Thyroid gland (tissue), 4 donors: ENCODE measurements at regions not wholly inside any gene's neighbourhood (a gene's known extent, or its start where the extent isn't known, plus 50 kb on each side); places are given as distances from the start of the nearest gene placed in this dataset.

Source experiments
- CTCF ChIP-seq, 6 experiments: fragments of 200-600 bp in 3 of 6; fragments of 450-650 bp in 3 of 6; sonication (generic) in 3 of 6; IDR thresholded peaks; one replicate each; pipeline ENCODE4 v1.5.1; 2016 to 2019; ENCODE audit warnings: antibody characterized with exemption in 6 of 6, mild to moderate bottlenecking in 2 of 6, inconsistent platforms in 1 of 6, moderate library complexity in 1 of 6
- POLR2A ChIP-seq, 2 donors: fragments of 450-650 bp; IDR thresholded peaks; one replicate each; pipeline ENCODE4 v1.6.1; 2017; ENCODE audit warnings: antibody characterized with exemption in 2 of 2, mild to moderate bottlenecking in 2 of 2, moderate library complexity in 1 of 2

GRCh38 chr13:80074143-80074752, 266.7 kb downstream of the SPRY2 start:
- TF ChIP-seq CTCF (IDR thresholded peaks at IDR 0.05) (no peak), POLR2A (IDR thresholded peaks at IDR 0.05) (no peak)
